NT2/D1 (cell line): ENCODE measurements at regions not wholly inside any gene's neighbourhood (a gene's known extent, or its start where the extent isn't known, plus 50 kb on each side); places are given as distances from the start of the nearest gene placed in this dataset.

ENCODE experiments used
- SUZ12 ChIP-seq: IDR thresholded peaks from 2 replicates; pipeline ENCODE4 v1.6.1; 2011; ENCODE audit not compliant: insufficient read length, insufficient read depth; ENCODE audit errors: extremely low read depth
- ZNF274 ChIP-seq: IDR thresholded peaks from 2 replicates; pipeline ENCODE4 v1.6.1; 2011; ENCODE audit warnings: mild to moderate bottlenecking, low read depth, low read length

DNA sequence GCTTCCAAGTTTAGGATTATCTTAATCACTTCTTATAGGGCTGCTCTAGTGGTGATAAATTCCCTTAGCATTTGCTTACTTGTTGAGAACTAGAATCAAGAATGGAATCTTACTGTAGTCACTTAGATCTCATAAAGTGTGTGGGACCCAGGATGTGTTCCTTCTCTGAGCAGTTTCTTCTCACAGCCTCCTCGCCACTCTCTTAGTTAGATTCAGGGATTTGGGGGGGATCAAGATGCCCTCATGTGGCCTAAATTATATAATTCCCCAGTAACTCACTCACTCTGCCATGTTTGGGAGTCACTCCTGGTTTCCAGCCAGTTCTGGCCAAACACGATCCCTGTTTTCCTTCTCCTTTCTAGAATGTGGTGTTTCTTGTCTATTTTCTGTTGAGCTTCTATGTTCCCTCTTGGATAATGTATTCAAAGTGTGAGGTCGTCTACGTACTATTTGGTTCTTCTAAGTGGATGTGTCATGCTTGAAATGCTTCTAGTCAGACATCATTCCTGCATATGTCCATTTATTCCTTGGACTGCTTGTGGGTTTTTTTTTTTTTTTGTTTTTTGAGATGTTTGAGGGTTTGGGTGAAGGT is 414.9 kb upstream of the SYT4 start:
- TF ChIP-seq ZNF274 (no peak), SUZ12 (no peak)
